ENCODE measurements at regions not wholly inside any gene's neighbourhood (a gene's known extent, or its start where the extent isn't known, plus 50 kb on each side); places are given as distances from the start of the nearest gene placed in this dataset.

DNA sequence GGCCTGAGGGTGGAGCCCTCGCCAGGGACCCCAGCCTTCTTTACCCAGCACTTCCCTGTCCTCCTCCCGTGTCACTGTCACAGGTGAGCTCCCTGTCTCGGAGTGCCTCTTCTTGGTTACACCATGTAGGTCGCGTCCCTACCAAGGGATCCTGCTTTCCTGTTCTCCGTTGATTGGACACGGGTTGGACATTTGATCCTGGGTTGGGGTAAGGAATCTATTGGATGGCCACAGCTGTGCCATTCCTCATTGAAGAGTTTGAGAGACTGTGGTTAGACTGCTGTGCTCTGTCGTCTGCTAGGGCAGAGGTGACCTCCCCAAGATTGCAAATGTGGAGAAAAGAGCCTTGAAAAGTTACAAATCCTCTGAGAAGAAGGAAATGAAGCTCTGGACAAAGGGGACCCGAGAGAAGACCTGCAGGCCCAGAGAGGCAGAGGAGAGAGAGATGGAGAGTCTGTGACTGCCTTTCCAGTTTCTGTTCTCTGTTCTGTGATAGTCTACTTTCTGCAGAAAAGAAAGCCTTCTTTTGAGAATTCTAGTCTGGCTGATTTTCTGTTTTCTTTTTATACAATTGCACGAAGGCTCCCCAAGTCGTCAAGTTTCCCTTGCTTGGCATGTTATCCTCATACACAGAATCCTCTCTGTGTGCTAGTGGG, 325.7 kb upstream of the RGMA start:
- TF ChIP-seq POLR2A (IDR thresholded peaks at IDR 0.05) (no peak), CTCF (IDR thresholded peaks at IDR 0.05 in 4 of 5, conservative IDR thresholded peaks at IDR 0.05 in 1 of 5) (no peak)

All from gastrocnemius medialis (tissue), 4 donors.